GM06990 (cell line): ENCODE measurements at regions not wholly inside any gene's neighbourhood (a gene's known extent, or its start where the extent isn't known, plus 50 kb on each side); places are given as distances from the start of the nearest gene placed in this dataset.

ENCODE experiments used
- DNase-seq: peaks from one replicate; pipeline ENCODE4 v3.0.0-alpha.2; 2011; ENCODE audit not compliant: insufficient read length; ENCODE audit errors: extremely low read depth
- H3K27me3 ChIP-seq: replicated peaks from 2 replicates; pipeline ENCODE4 v1.6.0; 2011; ENCODE audit warnings: low read length; ENCODE audit not compliant: control insufficient read depth, insufficient read depth
- H3K36me3 ChIP-seq: 2 replicates; pipeline ENCODE4 v1.5.1; 2011; ENCODE audit warnings: low read length; ENCODE audit not compliant: control insufficient read depth, insufficient read depth
- H3K4me3 ChIP-seq: replicated peaks from 2 replicates; pipeline ENCODE4 v1.5.1; 2011; ENCODE audit warnings: low read depth, mild to moderate bottlenecking, control low read depth, low read length
- TF ChIP-seq, protein P1 (sequence below): IDR thresholded peaks from 2 replicates; pipeline ENCODE4 v1.5.1; 2011; ENCODE audit warnings: low read length, control low read depth, mild to moderate bottlenecking, inconsistent platforms; ENCODE audit not compliant: insufficient read depth, poor library complexity, severe bottlenecking

DNA sequence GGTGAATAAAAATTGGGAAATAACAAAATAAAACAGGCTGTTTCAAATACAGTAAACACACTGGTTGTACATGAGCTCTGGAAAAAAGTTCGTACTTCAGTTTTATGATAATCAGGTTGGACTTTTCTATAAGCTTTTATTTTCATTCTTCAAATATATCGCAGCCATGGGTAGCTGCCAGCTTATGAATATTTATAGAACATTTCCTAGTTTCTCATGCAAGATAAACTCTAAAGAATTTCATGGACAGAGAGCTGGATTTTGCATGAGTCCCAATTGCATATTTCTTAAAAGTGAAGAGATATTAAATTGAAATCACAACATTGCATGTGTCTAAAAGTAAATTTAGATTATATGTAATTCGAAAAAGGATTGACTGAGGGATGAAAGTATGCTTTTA, 827.6 kb downstream of the SLC6A15 start:
- Histone ChIP-seq H3K36me3 (no peaks in the 10 kb centered on the region), H3K27me3 (no peaks in the 10 kb centered on the region), H3K4me3 (no peak overlapping the region)
- DNase-seq: no peak
- TF ChIP-seq, protein P1, sequence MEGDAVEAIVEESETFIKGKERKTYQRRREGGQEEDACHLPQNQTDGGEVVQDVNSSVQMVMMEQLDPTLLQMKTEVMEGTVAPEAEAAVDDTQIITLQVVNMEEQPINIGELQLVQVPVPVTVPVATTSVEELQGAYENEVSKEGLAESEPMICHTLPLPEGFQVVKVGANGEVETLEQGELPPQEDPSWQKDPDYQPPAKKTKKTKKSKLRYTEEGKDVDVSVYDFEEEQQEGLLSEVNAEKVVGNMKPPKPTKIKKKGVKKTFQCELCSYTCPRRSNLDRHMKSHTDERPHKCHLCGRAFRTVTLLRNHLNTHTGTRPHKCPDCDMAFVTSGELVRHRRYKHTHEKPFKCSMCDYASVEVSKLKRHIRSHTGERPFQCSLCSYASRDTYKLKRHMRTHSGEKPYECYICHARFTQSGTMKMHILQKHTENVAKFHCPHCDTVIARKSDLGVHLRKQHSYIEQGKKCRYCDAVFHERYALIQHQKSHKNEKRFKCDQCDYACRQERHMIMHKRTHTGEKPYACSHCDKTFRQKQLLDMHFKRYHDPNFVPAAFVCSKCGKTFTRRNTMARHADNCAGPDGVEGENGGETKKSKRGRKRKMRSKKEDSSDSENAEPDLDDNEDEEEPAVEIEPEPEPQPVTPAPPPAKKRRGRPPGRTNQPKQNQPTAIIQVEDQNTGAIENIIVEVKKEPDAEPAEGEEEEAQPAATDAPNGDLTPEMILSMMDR: no peak

DNA sequence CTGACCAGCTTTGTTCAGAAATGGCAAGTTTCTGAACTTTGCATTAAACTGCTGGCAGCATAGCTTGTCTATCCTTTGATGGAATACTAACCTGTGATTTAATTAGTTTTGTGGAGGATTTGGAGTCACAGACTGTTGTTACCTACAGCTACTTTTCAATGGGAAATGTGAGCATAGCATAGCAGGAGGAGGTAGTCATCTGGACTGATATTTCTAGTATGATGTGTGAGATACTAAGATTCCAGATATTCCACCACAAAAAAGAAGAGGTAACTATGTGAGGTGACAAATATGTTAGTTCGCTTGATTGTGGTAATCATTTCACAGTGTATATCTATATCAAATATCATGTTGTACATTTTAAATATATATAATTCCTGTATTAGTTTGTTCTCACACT, 833.0 kb downstream of the SLC6A15 start:
- H3K27me3 ChIP-seq: no peaks in the 10 kb centered on the region
- H3K36me3 ChIP-seq: no peaks in the 10 kb centered on the region
- no peak overlapping the region for H3K4me3 ChIP-seq
- DNase-seq: no peak
- TF ChIP-seq, protein P1: no peak

DNA sequence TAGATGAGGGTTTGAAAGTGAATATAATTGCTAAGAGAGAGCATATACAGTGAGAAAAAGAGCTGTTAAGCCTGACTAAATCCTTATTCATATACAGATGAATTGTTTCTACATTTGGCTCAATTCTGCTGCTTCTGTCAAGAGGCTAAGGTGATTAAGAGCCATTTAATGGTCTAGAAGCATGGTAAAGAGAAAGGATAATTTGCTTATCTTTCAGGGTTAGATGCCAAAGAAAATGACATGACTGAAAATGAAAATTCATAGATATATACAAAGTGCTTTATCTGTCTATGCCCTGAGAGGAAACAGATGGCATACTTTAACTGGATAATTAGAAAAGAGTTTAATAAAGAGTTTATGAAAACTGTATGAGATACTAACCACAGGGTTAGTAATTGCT, 834.9 kb downstream of the SLC6A15 start:
- TF ChIP-seq, protein P1: no peak
- Histone ChIP-seq H3K4me3 (no peak overlapping the region), H3K27me3 (no peaks in the 10 kb centered on the region), H3K36me3 (no peaks in the 10 kb centered on the region)
- DNase-seq: no peak

DNA sequence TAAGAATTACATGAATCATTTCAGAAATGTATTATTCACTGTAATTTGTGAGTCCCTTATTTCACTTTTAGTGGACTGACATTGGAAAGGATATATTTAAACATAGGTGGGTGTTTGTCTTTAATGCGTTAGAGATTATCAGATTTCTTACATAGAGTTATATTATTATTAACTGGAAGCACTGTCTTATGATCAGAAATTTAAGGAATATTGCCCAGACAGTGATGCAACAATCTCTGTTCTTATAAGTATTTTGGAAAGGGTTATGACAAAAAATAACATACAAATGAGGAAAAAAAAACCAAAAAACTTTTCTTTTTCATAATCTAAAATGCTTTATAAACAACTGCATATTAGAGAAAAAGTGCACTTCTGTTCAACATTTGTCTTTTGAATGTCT, 836.6 kb downstream of the SLC6A15 start:
- no peaks in the 10 kb centered on the region for H3K27me3 ChIP-seq
- TF ChIP-seq, protein P1: no peak
- no peak overlapping the region for H3K4me3 ChIP-seq

DNA sequence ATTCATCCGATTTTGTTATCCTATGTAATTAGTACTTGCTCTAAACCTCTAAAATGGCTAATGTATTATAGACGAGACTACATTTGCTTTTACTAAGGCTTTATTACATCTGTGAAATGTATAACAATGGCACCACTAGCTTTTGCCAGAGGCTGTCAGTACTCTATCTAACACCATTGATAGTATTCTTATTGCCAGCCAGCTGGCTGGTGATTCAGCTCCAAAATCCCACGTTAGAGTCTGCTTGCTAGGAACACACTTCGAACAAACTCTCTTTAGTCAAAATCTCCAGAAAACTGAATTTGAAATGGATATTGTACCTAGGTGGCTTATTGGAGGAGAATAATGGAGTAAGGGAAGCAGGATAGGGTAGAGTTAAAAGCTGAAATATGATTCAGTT, 839.2 kb downstream of the SLC6A15 start:
- TF ChIP-seq, protein P1: no peak

More for the DNA sequence above, 836.6 kb downstream of the SLC6A15 start:
- no peak for DNase-seq
- H3K36me3 ChIP-seq: no peaks in the 10 kb centered on the region

DNA sequence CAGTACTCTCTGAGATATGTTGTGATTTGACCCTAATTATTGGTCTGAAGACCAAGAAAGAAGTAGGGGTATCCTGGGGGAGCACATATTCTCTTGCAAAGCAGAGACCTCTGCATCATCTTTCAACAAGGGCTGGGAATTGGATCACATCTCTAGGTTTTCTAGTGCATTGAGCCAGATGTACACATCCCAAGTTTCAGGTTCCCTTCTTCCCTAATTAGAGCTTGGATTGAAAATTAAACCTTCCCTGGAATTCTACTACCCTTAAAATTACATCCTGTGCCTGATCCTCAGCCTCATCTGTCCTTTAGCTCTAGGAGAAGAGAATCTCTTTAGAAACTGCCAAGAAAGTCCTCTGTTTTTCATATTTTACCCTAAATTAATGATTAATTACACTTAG, 839.6 kb downstream of the SLC6A15 start:
- Histone ChIP-seq H3K36me3 (no peaks in the 10 kb centered on the region), H3K4me3 (no peak overlapping the region), H3K27me3 (no peaks in the 10 kb centered on the region)
- TF ChIP-seq, protein P1: no peak
- DNase-seq: no peak

More for the DNA sequence above, 839.2 kb downstream of the SLC6A15 start:
- H3K36me3 ChIP-seq: no peaks in the 10 kb centered on the region
- H3K4me3 ChIP-seq: no peak overlapping the region
- H3K27me3 ChIP-seq: no peaks in the 10 kb centered on the region
- DNase-seq: no peak
